ENCODE measurements at regions not wholly inside any gene's neighbourhood (a gene's known extent, or its start where the extent isn't known, plus 50 kb on each side); places are given as distances from the start of the nearest gene placed in this dataset.

DNA sequence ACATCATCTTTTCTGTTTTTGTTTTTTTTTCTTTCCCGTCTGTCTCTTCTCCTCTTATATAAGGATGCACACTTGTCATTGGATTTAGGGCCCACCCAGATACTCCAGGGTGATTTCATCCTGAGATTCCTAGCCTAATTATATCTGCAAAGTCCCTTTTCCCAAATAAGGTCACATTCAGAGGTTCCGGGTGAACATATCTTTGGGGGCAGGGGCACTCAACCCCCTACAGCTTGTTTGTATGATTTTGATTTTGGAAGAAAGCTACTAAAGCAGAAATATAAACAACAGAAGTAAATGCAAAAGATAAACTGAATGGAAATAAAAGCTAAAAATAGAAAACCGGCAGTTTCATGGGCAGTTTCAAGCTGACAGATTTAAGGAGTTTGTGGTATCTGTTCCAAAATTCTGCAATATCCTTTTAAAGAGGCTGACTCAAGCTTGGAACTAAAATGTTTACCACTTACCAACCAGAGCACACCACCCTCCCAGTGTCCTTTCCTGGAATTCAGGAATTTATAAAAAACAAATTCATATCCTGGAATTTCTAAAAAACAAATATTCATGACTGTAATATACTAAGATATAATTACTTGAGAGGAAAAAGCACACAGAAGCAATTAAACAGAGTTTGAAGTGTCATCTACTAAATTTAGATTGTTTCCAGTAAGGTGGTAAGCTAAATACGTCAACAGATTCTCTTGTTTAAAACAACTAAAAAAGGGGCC lies 100.0 kb upstream of the CARMIL1 start:
- no peak overlapping the region for H3K9ac ChIP-seq (ENCODE audit: insufficient read depth, low read depth, low read length)
- TF ChIP-seq ZNF3 (CRISPR knock-in tag; IDR thresholded peaks at IDR 0.05) (no peak), ZFP1 (CRISPR knock-in tag; IDR thresholded peaks at IDR 0.05) (no peak), PAX8 (CRISPR knock-in tag; IDR thresholded peaks at IDR 0.05; ENCODE audit: borderline replicate concordance) (no peak), SMC3 (IDR thresholded peaks at IDR 0.05; ENCODE audit: low read length) (no peak), ZNF614 (CRISPR knock-in tag; IDR thresholded peaks at IDR 0.05; ENCODE audit: borderline replicate concordance) (no peak), FUBP1 (CRISPR knock-in tag; IDR thresholded peaks at IDR 0.05; ENCODE audit: borderline replicate concordance) (no peak)
- no peak overlapping the region for H3K4me2 ChIP-seq (ENCODE audit: low read depth, low read length)
- intact Hi-C loops (cut with micrococcal nuclease; ENCODE audit: unreplicated experiment): no loop called here
- no peaks in the 10 kb centered on the region for H3K36me3 ChIP-seq (replicated peaks in 1 of 2; ENCODE audit: control insufficient read depth in 1 of 2, insufficient read depth in 2 of 2, low read length in 2 of 2)
- no peaks in the 10 kb centered on the region for H3K27me3 ChIP-seq (ENCODE audit: control insufficient read depth in 1 of 2, insufficient read depth in 2 of 2, low read length in 2 of 2)
- no peaks in the 10 kb centered on the region for H3K9me3 ChIP-seq (ENCODE audit: low read length)
- 50% methylated on average over 4 of the region's 4 CpGs for WGBS (ENCODE audit: low lambda C conversion rate)
- POLR2A ChIA-PET: no interaction called here
- CTCF ChIA-PET (ENCODE audit: low intra/inter-chr PET ratio, low total read pairs): no interaction called here
- no TSS peak for BruUV-seq (replicated peaks)
- ATAC-seq: no peak
- in situ Hi-C loops (cut with HindIII; ENCODE audit: extremely low pct_ligation_motif_present, low pct_unique_long_range_greater_than_20kb): no loop called here
- peaks cover 2% of the 10 kb centered on the region for H3K4me1 ChIP-seq (ENCODE audit: insufficient read depth, low read length)
- no peaks in the 10 kb centered on the region for H4K20me1 ChIP-seq (ENCODE audit: insufficient read depth, low read length)
- H3K4me3 ChIP-seq (replicated peaks in 1 of 3; ENCODE audit: insufficient read depth in 1 of 3, low read depth in 2 of 3, low read length in 3 of 3): no peak overlapping the region
- no peak for DNase-seq (ENCODE audit: low spot score)
- no peak overlapping the region for H3K27ac ChIP-seq (ENCODE audit: extremely low read length, insufficient read depth, low read length)
- no peak overlapping the region for H2AFZ ChIP-seq (ENCODE audit: low read length)
- FAIRE-seq: no peak
- H3K79me2 ChIP-seq (ENCODE audit: insufficient read depth, low read length): no peaks in the 10 kb centered on the region
